NCI-H446 (cell line): ENCODE measurements at regions not wholly inside any gene's neighbourhood (a gene's known extent, or its start where the extent isn't known, plus 50 kb on each side); places are given as distances from the start of the nearest gene placed in this dataset.

ENCODE experiments used
- DNase-seq, 2 experiments: peaks; one replicate each; lab custom pipeline; 2025; lab: John Stamatoyannopoulos, UW

- no peak for DNase-seq
Observed at GRCh38 chr5:35320029-35320428, 89.7 kb upstream of the PRLR start.

- DNase-seq, result peak; percentile 45 to 69
Observed at GRCh38 chr5:35319333-35320002, 89.2 kb upstream of the PRLR start.

GRCh38 chr5:35317586-35317985 lies 87.3 kb upstream of the PRLR start:
- no peak for DNase-seq

- DNase-seq, result peak in 1 of 2 experiments; percentile 48
Observed at GRCh38 chr5:35316611-35317274, 86.5 kb upstream of the PRLR start.

GRCh38 chr5:35313291-35313690 lies 83.0 kb upstream of the PRLR start:
- no peak for DNase-seq

- DNase-seq, result no peak
Observed at GRCh38 chr5:35312267-35312666, 82.0 kb upstream of the PRLR start.

GRCh38 chr5:35309365-35310130 lies 79.3 kb upstream of the PRLR start:
- DNase-seq, result peak in 1 of 2 experiments; percentile 56

- DNase-seq, result peak; percentile 96 to 99
Observed at GRCh38 chr5:35308421-35308820, 78.1 kb upstream of the PRLR start.

- DNase-seq, result no peak
Observed at GRCh38 chr5:35306716-35307365, 76.6 kb upstream of the PRLR start.

GRCh38 chr5:35305336-35306020 lies 75.2 kb upstream of the PRLR start:
- no peak for DNase-seq

GRCh38 chr5:35304291-35304690 lies 74.0 kb upstream of the PRLR start:
- DNase-seq, result no peak

GRCh38 chr5:35303152-35303551 lies 72.9 kb upstream of the PRLR start:
- no peak for DNase-seq

GRCh38 chr5:35302544-35302943 lies 72.3 kb upstream of the PRLR start:
- no peak for DNase-seq

- no peak for DNase-seq
Observed at GRCh38 chr5:35297755-35298154, 67.5 kb upstream of the PRLR start.

- DNase-seq, result peak in 1 of 2 experiments; percentile 46
Observed at GRCh38 chr5:35294976-35295375, 64.7 kb upstream of the PRLR start.

GRCh38 chr5:35294017-35294416 lies 63.7 kb upstream of the PRLR start:
- no peak for DNase-seq

GRCh38 chr5:35285435-35285834 lies 55.1 kb upstream of the PRLR start:
- no peak for DNase-seq

GRCh38 chr5:35285011-35285410 lies 54.7 kb upstream of the PRLR start:
- DNase-seq, result no peak

GRCh38 chr5:35284364-35284763 lies 54.1 kb upstream of the PRLR start:
- DNase-seq, result no peak

GRCh38 chr5:35282810-35283209 lies 52.5 kb upstream of the PRLR start:
- peak; percentile 36 to 64 for DNase-seq

GRCh38 chr5:35281613-35282012 lies 51.3 kb upstream of the PRLR start:
- DNase-seq, result no peak
